Cardiac muscle cell (in vitro differentiated cells and primary cell): ENCODE measurements at regions not wholly inside any gene's neighbourhood (a gene's known extent, or its start where the extent isn't known, plus 50 kb on each side); places are given as distances from the start of the nearest gene placed in this dataset.
A peak's percentile ranks its signal among the peaks of the same experiment; 100 is the strongest.

Source experiments
- DNase-seq, 2 donors: peaks; one replicate each; pipeline versions ENCODE4 v3.0.0 to v3.0.0-alpha.2; 2010 to 2017; ENCODE audit warnings: low read depth in 1 of 2, low spot score in 1 of 2
- H3K27ac ChIP-seq: fragments of 200-600 bp; sonication (generic); 2 replicates; pipeline ENCODE4 v1.5.1; 2016
- H3K27me3 ChIP-seq: fragments of 200-600 bp; sonication (generic); 2 replicates; pipeline ENCODE4 v1.6.0; 2016; ENCODE audit warnings: control low read depth
- H3K36me3 ChIP-seq: fragments of 200-600 bp; sonication (generic); 2 replicates; pipeline ENCODE4 v1.5.1; 2016; ENCODE audit warnings: control low read depth
- H3K4me1 ChIP-seq: fragments of 200-600 bp; sonication (generic); 2 replicates; pipeline ENCODE4 v1.8.1; 2017; ENCODE audit warnings: low read depth, mild to moderate bottlenecking, mixed run types
- H3K4me3 ChIP-seq: fragments of 200-600 bp; sonication (generic); 2 replicates; pipeline ENCODE4 v1.5.1; 2016; ENCODE audit warnings: mild to moderate bottlenecking
- H3K9me3 ChIP-seq: fragments of 200-600 bp; sonication (generic); 2 replicates; pipeline ENCODE4 v1.5.1; 2017; ENCODE audit warnings: low read depth, mild to moderate bottlenecking, control low read depth
- CTCF ChIP-seq: IDR thresholded peaks from 2 replicates; pipeline ENCODE4 v1.5.1; 2012; ENCODE audit warnings: low read depth, mild to moderate bottlenecking, low read length

DNA sequence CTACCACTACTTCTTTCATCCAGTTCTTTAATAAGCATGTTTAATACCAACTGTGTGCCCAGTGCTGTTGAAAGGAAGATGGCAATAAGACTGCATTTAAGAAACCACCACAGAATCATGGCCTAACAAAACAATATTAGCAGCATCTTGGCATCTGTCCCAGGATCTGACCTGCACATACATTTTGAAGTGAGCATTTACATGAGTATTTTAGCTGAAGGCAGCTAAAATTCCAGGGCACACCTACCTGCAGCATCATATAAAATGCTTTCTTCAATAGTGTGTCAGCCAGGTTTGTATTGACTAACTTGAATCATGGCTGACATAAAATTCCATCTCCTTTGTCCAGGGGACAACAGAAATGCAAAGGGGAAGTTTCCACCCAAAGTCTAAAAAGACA, 65.0 kb upstream of the ARHGAP5 start:
- no peaks in the 10 kb centered on the region for H3K27me3 ChIP-seq
- H3K4me1 ChIP-seq: peaks cover 26% of the 10 kb centered on the region
- no peak overlapping the region for H3K4me3 ChIP-seq
- peak in 1 of 2 donors; percentile 29 for DNase-seq
- TF ChIP-seq CTCF: no peak
- H3K9me3 ChIP-seq: no peaks in the 10 kb centered on the region
- no peak overlapping the region for H3K27ac ChIP-seq
- H3K36me3 ChIP-seq: no peaks in the 10 kb centered on the region

- Histone ChIP-seq H3K36me3 (no peaks in the 10 kb centered on the region), H3K4me3 (no peak overlapping the region), H3K4me1 (peaks cover 26% of the 10 kb centered on the region), H3K27ac (no peak overlapping the region), H3K27me3 (no peaks in the 10 kb centered on the region), H3K9me3 (no peaks in the 10 kb centered on the region)
- DNase-seq: no peak
- TF ChIP-seq CTCF: no peak
These were observed 64.5 kb upstream of the ARHGAP5 start for GRCh38 chr14:32012571-32012970.

DNA sequence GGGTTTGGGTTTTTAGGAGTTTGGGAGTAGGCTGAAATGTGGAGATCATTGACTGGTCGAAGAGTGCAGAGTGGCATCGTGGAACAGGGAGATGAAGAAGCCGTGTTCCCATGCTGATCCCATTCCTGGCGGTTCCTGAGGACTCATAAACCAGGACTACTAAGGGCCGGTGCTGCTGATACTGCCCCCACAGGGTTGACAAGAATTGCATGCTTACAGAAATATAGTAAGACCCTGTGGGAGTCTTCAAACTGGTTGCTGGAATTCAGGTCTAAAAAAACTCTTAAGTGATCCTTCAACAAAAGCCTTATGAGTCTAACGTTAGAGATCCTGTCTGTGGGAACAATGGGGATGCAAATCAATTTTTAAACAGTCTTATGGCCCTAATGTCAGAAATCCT, 64.0 kb upstream of the ARHGAP5 start:
- Histone ChIP-seq H3K36me3 (no peaks in the 10 kb centered on the region), H3K27ac (no peak overlapping the region), H3K9me3 (no peaks in the 10 kb centered on the region), H3K4me1 (peaks cover 26% of the 10 kb centered on the region), H3K4me3 (no peak overlapping the region), H3K27me3 (no peaks in the 10 kb centered on the region)
- TF ChIP-seq CTCF: peak; percentile 8
- DNase-seq: peak; percentile 11 to 28

- H3K27me3 ChIP-seq: no peaks in the 10 kb centered on the region
- no peak for DNase-seq
- H3K4me1 ChIP-seq: peaks cover 26% of the 10 kb centered on the region
- H3K4me3 ChIP-seq: no peak overlapping the region
- no peaks in the 10 kb centered on the region for H3K9me3 ChIP-seq
- no peak for TF ChIP-seq CTCF
- H3K27ac ChIP-seq: no peak overlapping the region
- no peaks in the 10 kb centered on the region for H3K36me3 ChIP-seq
These were observed 63.0 kb upstream of the ARHGAP5 start for GRCh38 chr14:32014057-32014456.

GRCh38 chr14:32014498-32014897, 62.6 kb upstream of the ARHGAP5 start:
- Histone ChIP-seq H3K27ac (no peak overlapping the region), H3K36me3 (no peaks in the 10 kb centered on the region)
- DNase-seq: no peak

More at GRCh38 chr14:32014498-32014897, 62.6 kb upstream of the ARHGAP5 start:
- no peak for TF ChIP-seq CTCF
- H3K9me3 ChIP-seq: no peaks in the 10 kb centered on the region
- peaks cover 26% of the 10 kb centered on the region for H3K4me1 ChIP-seq
- no peaks in the 10 kb centered on the region for H3K27me3 ChIP-seq
- no peak overlapping the region for H3K4me3 ChIP-seq
